ENCODE measurements at regions not wholly inside any gene's neighbourhood (a gene's known extent, or its start where the extent isn't known, plus 50 kb on each side); places are given as distances from the start of the nearest gene placed in this dataset.

DNA sequence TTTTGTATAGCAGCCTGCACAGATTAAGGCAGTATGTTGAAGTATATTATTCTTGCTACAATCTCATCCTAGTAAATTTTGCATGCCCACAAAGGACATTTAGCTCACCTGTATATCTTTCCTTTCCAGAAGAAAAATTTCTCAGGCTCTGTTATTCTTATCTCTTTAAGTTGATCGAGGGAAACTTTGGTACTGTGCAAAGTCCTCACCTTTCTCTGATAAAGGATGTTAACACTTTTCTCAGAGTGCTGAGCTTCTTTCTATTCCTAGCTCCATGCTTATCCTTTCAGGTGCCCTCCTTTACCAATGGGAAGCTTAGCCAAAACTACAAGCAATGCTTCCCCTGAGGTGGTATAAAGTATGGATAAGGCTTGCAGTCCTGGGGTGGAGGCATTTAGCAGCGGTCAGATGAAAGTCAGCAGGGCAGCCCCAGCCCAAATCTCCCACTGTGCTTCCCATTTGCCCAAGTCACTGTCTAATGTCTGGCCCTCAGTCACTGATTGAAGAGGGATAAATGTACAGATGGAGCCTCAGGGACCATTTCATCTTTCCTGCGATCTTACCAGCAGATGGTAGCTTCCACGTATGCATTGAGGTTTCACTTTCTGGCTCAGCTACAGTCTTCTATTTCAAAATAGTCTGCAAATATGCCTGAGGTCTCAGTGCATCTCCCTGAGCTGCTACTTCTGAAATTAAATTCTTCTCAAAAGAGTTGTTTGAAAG, 127.8 kb upstream of the P2RY1 start:
- no peaks in the 10 kb centered on the region for H3K9me3 ChIP-seq (ENCODE audit: control insufficient read depth, low read depth, low read length)
- H3K27ac ChIP-seq (ENCODE audit: low read length), result no peak overlapping the region
- no peak overlapping the region for H3K9ac ChIP-seq (ENCODE audit: low read length)
- no peaks in the 10 kb centered on the region for H3K27me3 ChIP-seq (ENCODE audit: control insufficient read depth, insufficient read depth, low read length)
- no peaks in the 10 kb centered on the region for H3K36me3 ChIP-seq (ENCODE audit: control insufficient read depth, low read depth, low read length)
- H3K4me3 ChIP-seq (ENCODE audit: low read length), result no peak overlapping the region
- H3K4me1 ChIP-seq (ENCODE audit: control insufficient read depth, low read depth, low read length), result no peaks in the 10 kb centered on the region

DNA sequence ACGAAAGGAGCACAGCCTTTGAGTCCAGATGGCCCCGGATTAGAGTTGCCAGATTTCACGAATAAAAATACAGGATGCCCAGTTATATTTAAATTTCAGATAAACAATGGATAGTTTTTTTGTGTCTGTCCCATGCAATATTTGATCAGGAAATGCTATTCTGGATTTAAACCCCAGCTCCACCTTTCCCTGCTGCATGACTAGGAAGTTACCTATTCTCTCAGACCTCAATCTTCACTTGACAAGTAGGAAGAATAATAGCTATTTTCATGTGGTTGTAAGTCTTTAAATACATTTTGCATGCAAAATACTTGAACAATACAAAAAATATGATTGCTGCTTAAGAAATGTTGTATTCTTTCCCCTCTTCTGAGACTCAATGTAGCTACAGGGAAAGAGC, 125.3 kb upstream of the P2RY1 start:
- Histone ChIP-seq H3K4me3 (ENCODE audit: low read length) (no peak overlapping the region), H3K27me3 (ENCODE audit: control insufficient read depth, insufficient read depth, low read length) (no peaks in the 10 kb centered on the region), H3K4me1 (ENCODE audit: control insufficient read depth, low read depth, low read length) (no peaks in the 10 kb centered on the region), H3K36me3 (ENCODE audit: control insufficient read depth, low read depth, low read length) (no peaks in the 10 kb centered on the region), H3K27ac (ENCODE audit: low read length) (no peak overlapping the region), H3K9ac (ENCODE audit: low read length) (no peak overlapping the region), H3K9me3 (ENCODE audit: control insufficient read depth, low read depth, low read length) (no peaks in the 10 kb centered on the region)

DNA sequence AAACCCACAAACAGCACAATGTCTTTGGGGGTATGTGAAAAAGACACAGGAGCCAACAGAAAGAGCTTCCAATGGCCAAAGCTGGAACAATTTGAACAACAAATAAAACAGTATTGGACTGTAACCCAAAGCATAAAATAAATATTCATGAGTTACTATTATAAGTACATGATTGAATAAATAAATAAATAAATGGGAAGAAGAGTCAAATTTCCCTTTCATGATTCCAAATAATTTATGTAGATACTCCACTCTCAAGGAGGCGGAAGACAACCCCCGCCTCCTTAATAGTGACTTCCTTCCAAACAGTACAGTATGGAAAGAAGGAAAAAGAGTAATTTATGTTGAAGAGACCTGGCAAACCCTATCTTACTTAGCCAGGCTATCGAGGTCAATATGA, 124.4 kb upstream of the P2RY1 start:
- H3K9me3 ChIP-seq (ENCODE audit: control insufficient read depth, low read depth, low read length), result no peaks in the 10 kb centered on the region
- H3K4me1 ChIP-seq (ENCODE audit: control insufficient read depth, low read depth, low read length), result no peaks in the 10 kb centered on the region
- H3K27me3 ChIP-seq (ENCODE audit: control insufficient read depth, insufficient read depth, low read length), result no peaks in the 10 kb centered on the region
- H3K27ac ChIP-seq (ENCODE audit: low read length), result no peak overlapping the region
- H3K4me3 ChIP-seq (ENCODE audit: low read length), result no peak overlapping the region
- H3K36me3 ChIP-seq (ENCODE audit: control insufficient read depth, low read depth, low read length), result no peaks in the 10 kb centered on the region
- H3K9ac ChIP-seq (ENCODE audit: low read length), result no peak overlapping the region

DNA sequence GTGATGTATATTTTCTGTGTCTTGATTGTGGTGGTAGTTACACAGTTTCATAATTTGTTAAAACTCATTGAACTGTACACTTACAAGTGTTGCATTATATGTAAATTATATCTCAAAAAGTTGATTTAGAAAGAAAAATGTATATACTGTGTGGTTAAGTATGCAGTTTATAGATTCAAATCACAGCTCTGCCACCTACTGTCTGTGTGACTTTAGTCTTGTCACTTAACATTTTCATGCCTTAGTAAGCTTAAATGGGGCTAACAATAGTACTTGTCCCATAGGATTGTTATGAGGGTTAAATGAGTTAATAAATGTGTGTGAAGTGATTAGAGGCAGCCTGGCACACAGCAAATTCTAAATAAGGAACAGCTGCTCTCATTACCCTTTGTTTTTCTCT, 120.9 kb upstream of the P2RY1 start:
- Histone ChIP-seq H3K27ac (ENCODE audit: low read length) (no peak overlapping the region), H3K9me3 (ENCODE audit: control insufficient read depth, low read depth, low read length) (no peaks in the 10 kb centered on the region), H3K9ac (ENCODE audit: low read length) (no peak overlapping the region), H3K4me1 (ENCODE audit: control insufficient read depth, low read depth, low read length) (peaks cover 2% of the 10 kb centered on the region), H3K27me3 (ENCODE audit: control insufficient read depth, insufficient read depth, low read length) (no peaks in the 10 kb centered on the region), H3K36me3 (ENCODE audit: control insufficient read depth, low read depth, low read length) (no peaks in the 10 kb centered on the region), H3K4me3 (ENCODE audit: low read length) (no peak overlapping the region)

DNA sequence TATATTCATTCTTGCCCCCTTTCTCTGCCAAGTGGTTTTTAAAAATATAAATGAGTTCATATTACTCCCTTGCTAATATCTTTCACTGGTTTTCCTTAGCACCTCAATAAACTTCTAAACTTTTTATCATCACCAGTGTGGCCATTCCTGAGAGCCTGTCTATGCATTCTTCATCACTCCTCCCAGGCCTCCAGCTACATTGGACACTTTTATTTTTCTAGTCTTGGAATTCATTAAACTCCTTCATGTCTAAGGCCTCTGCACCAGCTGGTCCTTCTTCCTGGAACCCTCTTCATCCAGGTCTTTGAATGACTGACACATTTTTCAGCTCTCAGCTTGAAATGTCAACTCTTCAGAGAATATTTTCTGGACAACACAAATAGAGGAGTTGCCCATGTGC, 120.4 kb upstream of the P2RY1 start:
- no peaks in the 10 kb centered on the region for H3K27me3 ChIP-seq (ENCODE audit: control insufficient read depth, insufficient read depth, low read length)
- H3K27ac ChIP-seq (ENCODE audit: low read length), result no peak overlapping the region
- no peak overlapping the region for H3K9ac ChIP-seq (ENCODE audit: low read length)
- H3K36me3 ChIP-seq (ENCODE audit: control insufficient read depth, low read depth, low read length), result no peaks in the 10 kb centered on the region
- no peak overlapping the region for H3K4me3 ChIP-seq (ENCODE audit: low read length)
- H3K4me1 ChIP-seq (ENCODE audit: control insufficient read depth, low read depth, low read length), result peaks cover 7% of the 10 kb centered on the region
- no peaks in the 10 kb centered on the region for H3K9me3 ChIP-seq (ENCODE audit: control insufficient read depth, low read depth, low read length)

DNA sequence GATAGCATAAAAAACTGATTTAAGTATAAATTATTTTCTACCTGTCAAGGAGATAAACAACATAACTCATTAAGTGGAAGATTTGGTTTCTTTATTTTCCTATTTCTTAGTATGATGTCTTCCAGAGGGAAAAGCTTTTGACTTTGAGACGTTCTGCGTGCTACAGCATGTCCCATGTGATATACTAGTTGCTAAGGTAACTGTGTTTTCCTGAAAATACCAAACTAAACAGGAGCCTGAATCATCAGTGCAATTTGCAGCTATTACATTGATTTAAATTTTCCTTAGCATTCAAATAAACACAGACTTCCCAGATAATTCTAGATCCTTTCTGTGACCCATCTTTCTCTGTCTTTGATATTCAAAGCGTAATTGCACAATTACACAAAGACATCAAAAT, 117.7 kb upstream of the P2RY1 start:
- no peaks in the 10 kb centered on the region for H3K9me3 ChIP-seq (ENCODE audit: control insufficient read depth, low read depth, low read length)
- H3K27me3 ChIP-seq (ENCODE audit: control insufficient read depth, insufficient read depth, low read length), result no peaks in the 10 kb centered on the region
- H3K36me3 ChIP-seq (ENCODE audit: control insufficient read depth, low read depth, low read length), result no peaks in the 10 kb centered on the region
- no peak overlapping the region for H3K4me3 ChIP-seq (ENCODE audit: low read length)
- H3K4me1 ChIP-seq (ENCODE audit: control insufficient read depth, low read depth, low read length), result peaks cover 25% of the 10 kb centered on the region
- no peak overlapping the region for H3K9ac ChIP-seq (ENCODE audit: low read length)
- H3K27ac ChIP-seq (ENCODE audit: low read length), result no peak overlapping the region

DNA sequence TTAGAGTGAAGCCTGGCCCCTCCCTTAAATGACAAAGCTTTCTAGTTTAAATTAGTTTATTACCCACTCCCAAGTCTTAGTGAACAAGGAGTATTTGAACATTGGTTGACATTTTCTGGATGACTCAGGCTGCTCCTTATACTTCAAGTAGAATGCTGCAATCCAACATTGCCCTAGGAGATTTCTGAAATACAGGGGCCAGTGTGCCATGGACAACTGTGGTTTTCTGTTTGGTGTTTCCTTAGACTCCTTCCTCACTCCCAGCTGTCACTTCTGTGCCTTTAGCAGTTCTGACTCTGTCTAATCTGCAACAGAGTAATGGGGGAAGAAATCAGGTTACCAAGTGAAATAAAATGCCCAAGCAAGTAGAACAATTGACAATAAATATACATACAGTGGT, 116.1 kb upstream of the P2RY1 start:
- H3K9ac ChIP-seq (ENCODE audit: low read length), result no peak overlapping the region
- peaks cover 25% of the 10 kb centered on the region for H3K4me1 ChIP-seq (ENCODE audit: control insufficient read depth, low read depth, low read length)
- no peak overlapping the region for H3K27ac ChIP-seq (ENCODE audit: low read length)
- H3K4me3 ChIP-seq (ENCODE audit: low read length), result no peak overlapping the region
- H3K36me3 ChIP-seq (ENCODE audit: control insufficient read depth, low read depth, low read length), result no peaks in the 10 kb centered on the region
- H3K27me3 ChIP-seq (ENCODE audit: control insufficient read depth, insufficient read depth, low read length), result no peaks in the 10 kb centered on the region
- H3K9me3 ChIP-seq (ENCODE audit: control insufficient read depth, low read depth, low read length), result no peaks in the 10 kb centered on the region

DNA sequence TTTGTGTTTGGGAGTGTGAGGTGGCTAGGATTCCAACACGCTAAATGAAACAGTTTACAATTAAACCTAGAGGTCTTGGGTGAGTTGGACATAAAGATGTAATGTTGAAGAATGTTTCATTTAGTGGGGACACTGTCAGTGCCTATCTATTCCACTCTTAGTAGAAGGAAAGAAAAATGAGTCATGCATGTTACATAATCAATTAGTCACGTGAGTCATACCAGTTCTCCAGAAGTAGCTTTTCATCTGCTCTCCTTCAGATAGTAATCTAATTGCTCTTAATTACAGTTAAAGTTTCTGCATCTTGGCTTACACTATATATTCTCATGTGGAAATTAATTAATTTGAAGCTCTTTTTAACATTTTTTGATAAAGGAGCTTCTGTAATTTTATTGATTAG, 115.7 kb upstream of the P2RY1 start:
- H3K27me3 ChIP-seq (ENCODE audit: control insufficient read depth, insufficient read depth, low read length), result no peaks in the 10 kb centered on the region
- H3K4me1 ChIP-seq (ENCODE audit: control insufficient read depth, low read depth, low read length), result peaks cover 25% of the 10 kb centered on the region
- no peak overlapping the region for H3K4me3 ChIP-seq (ENCODE audit: low read length)
- no peak overlapping the region for H3K27ac ChIP-seq (ENCODE audit: low read length)
- no peaks in the 10 kb centered on the region for H3K36me3 ChIP-seq (ENCODE audit: control insufficient read depth, low read depth, low read length)
- no peaks in the 10 kb centered on the region for H3K9me3 ChIP-seq (ENCODE audit: control insufficient read depth, low read depth, low read length)
- H3K9ac ChIP-seq (ENCODE audit: low read length), result no peak overlapping the region

DNA sequence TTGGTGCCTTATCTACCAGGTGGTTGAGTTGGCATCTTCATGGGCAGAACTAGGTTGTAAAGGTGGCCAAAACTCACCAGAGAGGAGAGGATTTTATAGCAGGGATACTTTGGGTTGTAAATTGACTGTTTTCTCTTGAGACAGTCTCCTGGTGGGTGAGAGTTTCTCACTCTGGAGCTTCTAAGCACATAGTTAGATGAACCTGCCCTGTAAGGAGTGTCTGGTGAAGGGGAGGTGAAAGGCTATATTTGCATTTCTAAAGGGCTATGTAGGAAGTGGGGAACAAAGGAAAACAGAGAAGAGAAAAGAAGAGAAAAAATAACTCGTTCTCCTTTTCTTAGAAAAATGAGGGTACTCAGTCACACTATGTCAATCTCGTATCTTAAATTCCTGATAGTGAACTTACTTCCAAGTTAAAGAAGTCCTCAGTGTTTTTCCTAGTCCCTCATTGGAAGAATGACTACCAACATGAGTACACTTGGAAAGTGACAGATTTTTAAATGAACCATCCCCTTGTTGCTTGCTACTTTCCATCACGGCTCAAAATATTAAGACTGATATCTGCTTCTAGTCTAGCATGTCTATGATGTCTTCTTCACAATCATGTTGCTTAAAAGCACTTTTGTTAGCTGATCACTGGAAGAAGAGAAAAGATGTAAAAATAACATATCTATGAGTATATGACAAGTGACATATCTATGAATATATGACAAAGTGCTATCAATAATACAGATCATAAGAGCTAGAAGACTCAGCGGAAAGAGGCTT, 113.8 kb upstream of the P2RY1 start:
- Histone ChIP-seq H3K4me1 (ENCODE audit: control insufficient read depth, low read depth, low read length) (peaks cover 25% of the 10 kb centered on the region), H3K27ac (ENCODE audit: low read length) (no peak overlapping the region), H3K27me3 (ENCODE audit: control insufficient read depth, insufficient read depth, low read length) (no peaks in the 10 kb centered on the region), H3K9ac (ENCODE audit: low read length) (no peak overlapping the region), H3K9me3 (ENCODE audit: control insufficient read depth, low read depth, low read length) (no peaks in the 10 kb centered on the region), H3K4me3 (ENCODE audit: low read length) (no peak overlapping the region), H3K36me3 (ENCODE audit: control insufficient read depth, low read depth, low read length) (no peaks in the 10 kb centered on the region)

DNA sequence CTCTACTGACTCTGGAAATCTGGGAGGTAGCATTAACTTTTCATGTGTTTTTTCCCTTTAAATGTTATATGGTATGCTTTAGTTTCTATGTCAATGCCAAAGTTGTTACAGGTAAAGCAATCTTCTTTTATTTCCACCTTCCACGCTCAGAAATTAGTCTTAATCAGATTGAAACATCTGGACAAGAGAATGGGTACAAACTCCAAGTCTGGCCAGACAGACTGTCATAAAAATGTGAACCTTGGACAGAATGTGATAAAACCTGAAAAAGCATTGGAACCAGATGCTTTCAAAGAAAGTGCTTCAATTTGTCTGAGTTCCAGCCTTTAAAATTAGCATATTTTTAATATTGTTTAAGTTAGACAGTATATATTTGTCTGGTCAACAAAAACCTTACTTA, 110.7 kb upstream of the P2RY1 start:
- H3K27me3 ChIP-seq (ENCODE audit: control insufficient read depth, insufficient read depth, low read length), result no peaks in the 10 kb centered on the region
- no peak overlapping the region for H3K27ac ChIP-seq (ENCODE audit: low read length)
- H3K36me3 ChIP-seq (ENCODE audit: control insufficient read depth, low read depth, low read length), result no peaks in the 10 kb centered on the region
- H3K9me3 ChIP-seq (ENCODE audit: control insufficient read depth, low read depth, low read length), result no peaks in the 10 kb centered on the region
- H3K9ac ChIP-seq (ENCODE audit: low read length), result no peak overlapping the region
- no peak overlapping the region for H3K4me3 ChIP-seq (ENCODE audit: low read length)
- H3K4me1 ChIP-seq (ENCODE audit: control insufficient read depth, low read depth, low read length), result peaks cover 19% of the 10 kb centered on the region

DNA sequence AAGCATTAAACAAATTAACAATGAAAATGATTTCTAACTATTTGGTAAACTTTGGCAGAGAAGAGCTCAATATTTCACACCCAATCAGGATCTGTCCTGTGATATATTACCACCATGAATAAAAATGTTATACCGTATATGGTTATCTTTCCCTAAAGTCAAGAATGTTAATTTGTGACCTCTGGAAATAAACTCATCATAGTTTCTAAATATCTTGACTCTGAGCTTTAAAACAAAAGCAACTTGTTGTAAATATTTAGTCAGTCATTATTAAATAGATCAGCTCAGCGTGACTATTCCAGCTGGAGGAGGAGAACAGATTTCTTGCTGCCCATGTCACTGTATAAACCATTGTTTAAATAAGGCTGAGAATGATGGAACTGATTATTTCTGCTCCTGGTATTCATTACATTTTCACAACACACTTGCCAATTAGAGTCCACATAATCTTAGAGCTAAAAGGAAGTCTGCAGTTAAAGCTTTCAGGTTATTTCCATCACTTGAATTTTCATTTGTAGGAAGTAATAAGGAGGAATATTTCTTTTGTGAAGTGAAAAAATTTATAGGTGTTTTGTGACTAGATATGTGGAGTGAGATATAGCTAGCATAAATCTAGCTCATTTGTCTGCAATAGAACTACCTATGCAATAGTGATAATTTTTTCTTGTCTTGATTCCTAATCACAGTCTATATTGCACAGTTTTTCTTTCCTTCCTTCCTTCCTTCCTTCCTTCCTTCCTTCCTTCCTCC, 106.5 kb upstream of the P2RY1 start:
- Histone ChIP-seq H3K9ac (ENCODE audit: low read length) (no peak overlapping the region), H3K36me3 (ENCODE audit: control insufficient read depth, low read depth, low read length) (no peaks in the 10 kb centered on the region), H3K4me3 (ENCODE audit: low read length) (no peak overlapping the region), H3K27me3 (ENCODE audit: control insufficient read depth, insufficient read depth, low read length) (no peaks in the 10 kb centered on the region), H3K27ac (ENCODE audit: low read length) (no peak overlapping the region), H3K4me1 (ENCODE audit: control insufficient read depth, low read depth, low read length) (no peaks in the 10 kb centered on the region), H3K9me3 (ENCODE audit: control insufficient read depth, low read depth, low read length) (no peaks in the 10 kb centered on the region)
